Tibial nerve (tissue), 4 donors: ENCODE measurements at regions not wholly inside any gene's neighbourhood (a gene's known extent, or its start where the extent isn't known, plus 50 kb on each side); places are given as distances from the start of the nearest gene placed in this dataset.

Experiments
- DNase-seq, 2 donors: peaks; one replicate each; pipeline ENCODE4 v3.0.0-alpha.2; 2019; ENCODE audit warnings: low spot score in 2 of 2
- H3K27ac ChIP-seq, 4 donors: fragments of 200-600 bp; sonication (generic) in 3 of 4; one replicate each; pipeline ENCODE4 v1.5.1; 2017 to 2019; ENCODE audit warnings: mild to moderate bottlenecking in 1 of 4
- H3K27me3 ChIP-seq, 2 donors: fragments of 200-600 bp; sonication (generic) in 1 of 2; one replicate each; pipeline versions ENCODE4 v1.5.1 to v1.6.0; 2017 to 2019
- H3K36me3 ChIP-seq, 3 donors: fragments of 200-600 bp; sonication (generic); one replicate each; pipeline ENCODE4 v1.5.1; 2018 to 2019
- H3K4me1 ChIP-seq, 4 donors: fragments of 200-600 bp; sonication (generic) in 3 of 4; one replicate each; pipeline ENCODE4 v1.5.1; 2017 to 2019
- H3K4me3 ChIP-seq, 4 donors: fragments of 200-600 bp; sonication (generic) in 3 of 4; one replicate each; pipeline ENCODE4 v1.5.1; 2017 to 2019; ENCODE audit warnings: mild to moderate bottlenecking in 1 of 4, moderate library complexity in 1 of 4
- H3K9me3 ChIP-seq, 4 donors: fragments of 200-600 bp; sonication (generic) in 3 of 4; one replicate each; pipeline ENCODE4 v1.5.1; 2017 to 2019
- EP300 ChIP-seq, 2 donors: sonication (generic); formaldehyde crosslinking; IDR thresholded peaks; one replicate each; pipeline ENCODE4 v1.6.1; 2017; ENCODE audit warnings: antibody characterized with exemption in 2 of 2, mild to moderate bottlenecking in 1 of 2
- POLR2A ChIP-seq, 2 donors: fragments of 450-650 bp; IDR thresholded peaks; one replicate each; pipeline ENCODE4 v1.6.1; 2017; ENCODE audit warnings: antibody characterized with exemption in 2 of 2, mild to moderate bottlenecking in 2 of 2, moderate library complexity in 2 of 2
- WGBS, 2 donors: methylation state at CpG; one replicate each; pipeline ENCODE4 v1.1.5; 2018; 5-methylcytosine and 5-hydroxymethylcytosine counted together
- TF ChIP-seq, protein P1 (sequence below), 5 experiments: fragments of 200-600 bp in 3 of 5; fragments of 450-650 bp in 2 of 5; sonication (generic) in 3 of 5; IDR thresholded peaks; one replicate each; pipeline ENCODE4 v1.5.1; 2016 to 2019; ENCODE audit warnings: antibody characterized with exemption in 5 of 5, mild to moderate bottlenecking in 3 of 5, moderate library complexity in 2 of 5

DNA sequence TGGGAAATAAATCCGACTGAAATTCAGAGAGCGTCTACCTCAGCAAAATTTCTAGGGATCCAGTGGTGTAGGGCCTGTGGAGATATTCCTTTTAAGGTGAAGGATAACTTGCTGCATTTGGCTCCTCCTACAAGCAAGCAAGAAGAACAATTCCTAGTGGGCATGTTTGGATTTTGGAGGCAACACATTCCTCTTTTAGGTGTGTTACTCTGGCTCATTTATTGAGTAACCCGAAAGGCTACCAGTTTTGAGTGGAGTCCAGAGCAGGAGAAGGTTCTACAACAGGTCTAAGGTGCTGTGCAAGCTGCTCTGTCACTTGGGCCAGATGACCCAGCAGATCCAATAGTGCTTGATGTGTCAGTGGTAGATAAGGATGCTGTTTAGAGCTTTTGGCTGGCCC, 862.4 kb upstream of the CDH9 start:
- TF ChIP-seq, protein P1, sequence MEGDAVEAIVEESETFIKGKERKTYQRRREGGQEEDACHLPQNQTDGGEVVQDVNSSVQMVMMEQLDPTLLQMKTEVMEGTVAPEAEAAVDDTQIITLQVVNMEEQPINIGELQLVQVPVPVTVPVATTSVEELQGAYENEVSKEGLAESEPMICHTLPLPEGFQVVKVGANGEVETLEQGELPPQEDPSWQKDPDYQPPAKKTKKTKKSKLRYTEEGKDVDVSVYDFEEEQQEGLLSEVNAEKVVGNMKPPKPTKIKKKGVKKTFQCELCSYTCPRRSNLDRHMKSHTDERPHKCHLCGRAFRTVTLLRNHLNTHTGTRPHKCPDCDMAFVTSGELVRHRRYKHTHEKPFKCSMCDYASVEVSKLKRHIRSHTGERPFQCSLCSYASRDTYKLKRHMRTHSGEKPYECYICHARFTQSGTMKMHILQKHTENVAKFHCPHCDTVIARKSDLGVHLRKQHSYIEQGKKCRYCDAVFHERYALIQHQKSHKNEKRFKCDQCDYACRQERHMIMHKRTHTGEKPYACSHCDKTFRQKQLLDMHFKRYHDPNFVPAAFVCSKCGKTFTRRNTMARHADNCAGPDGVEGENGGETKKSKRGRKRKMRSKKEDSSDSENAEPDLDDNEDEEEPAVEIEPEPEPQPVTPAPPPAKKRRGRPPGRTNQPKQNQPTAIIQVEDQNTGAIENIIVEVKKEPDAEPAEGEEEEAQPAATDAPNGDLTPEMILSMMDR (IDR thresholded peaks at IDR 0.05), result no peak
- TF ChIP-seq POLR2A (IDR thresholded peaks at IDR 0.05), result no peak
- no peak for TF ChIP-seq EP300 (IDR thresholded peaks at IDR 0.05)
- Histone ChIP-seq H3K4me3 (no peak overlapping the region), H3K27me3 (no peaks in the 10 kb centered on the region), H3K9me3 (no peaks in the 10 kb centered on the region), H3K4me1 (no peaks in the 10 kb centered on the region), H3K27ac (no peak overlapping the region), H3K36me3 (no peaks in the 10 kb centered on the region)
- no peak for DNase-seq
- WGBS, 2 donors, result 90 to 93% methylated on average over 3 of the region's 3 CpGs

DNA sequence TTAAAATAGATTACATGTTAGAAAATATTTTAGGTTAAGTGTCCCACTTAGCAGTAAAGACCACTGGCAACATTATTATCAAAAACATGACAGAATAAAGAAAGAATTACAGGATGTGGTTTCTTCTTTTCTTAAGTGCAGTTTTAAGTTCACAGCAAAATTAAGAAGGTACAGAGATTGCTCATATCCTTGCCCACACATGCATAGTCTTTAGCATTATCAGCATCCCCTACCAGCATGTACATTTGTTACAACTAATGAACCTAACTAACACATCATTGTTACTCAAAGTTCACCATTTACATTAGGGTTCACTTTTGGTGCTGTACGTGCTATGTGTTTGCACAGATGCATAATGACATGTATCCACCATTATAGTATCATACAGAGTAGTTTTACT, 837.7 kb upstream of the CDH9 start:
- H3K4me3 ChIP-seq, result no peak overlapping the region
- WGBS, 2 donors, result 82 to 87% methylated on average over 1 of the region's 1 CpG

DNA sequence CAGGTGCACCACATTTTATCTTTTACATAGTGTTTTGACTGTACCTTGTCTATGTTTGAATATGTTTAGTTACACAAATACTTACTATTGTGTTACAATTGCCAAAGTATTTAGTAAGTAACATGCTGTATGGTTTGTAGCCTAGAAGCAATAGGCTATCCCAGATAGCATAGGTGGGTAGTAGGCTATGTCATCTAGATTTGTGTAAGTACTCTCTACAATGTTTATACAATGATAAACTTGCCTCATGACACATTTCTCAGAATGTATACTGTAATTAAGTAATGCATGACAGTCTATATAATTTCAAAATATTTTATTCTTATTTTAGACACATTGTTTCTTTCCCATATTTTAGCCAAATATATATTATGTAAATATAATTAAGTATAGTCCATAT, 836.8 kb upstream of the CDH9 start:
- Histone ChIP-seq H3K36me3 (no peaks in the 10 kb centered on the region), H3K4me3 (no peak overlapping the region), H3K27ac (no peak overlapping the region), H3K9me3 (peaks cover 0 to 20% (median 0%) of the 10 kb centered on the region in 4 donors), H3K4me1 (no peaks in the 10 kb centered on the region), H3K27me3 (no peaks in the 10 kb centered on the region)
- TF ChIP-seq, protein P1 (IDR thresholded peaks at IDR 0.05), result no peak
- TF ChIP-seq EP300 (IDR thresholded peaks at IDR 0.05), result no peak
- TF ChIP-seq POLR2A (IDR thresholded peaks at IDR 0.05), result no peak
- no peak for DNase-seq

More for the DNA sequence above, 837.7 kb upstream of the CDH9 start:
- H3K4me1 ChIP-seq, result no peaks in the 10 kb centered on the region
- no peaks in the 10 kb centered on the region for H3K36me3 ChIP-seq
- no peak overlapping the region for H3K27ac ChIP-seq
- peaks cover 0 to 17% (median 0%) of the 10 kb centered on the region in 4 donors for H3K9me3 ChIP-seq
- TF ChIP-seq POLR2A (IDR thresholded peaks at IDR 0.05) (no peak), EP300 (IDR thresholded peaks at IDR 0.05) (no peak)
- TF ChIP-seq, protein P1 (IDR thresholded peaks at IDR 0.05), result no peak
- H3K27me3 ChIP-seq, result no peaks in the 10 kb centered on the region
- no peak for DNase-seq

- 92 to 95% methylated on average over 2 of the region's 2 CpGs for WGBS, 2 donors
Measured at GRCh38 chr5:27868292-27868691, 829.9 kb upstream of the CDH9 start.

GRCh38 chr5:27855491-27855890, 817.1 kb upstream of the CDH9 start:
- Histone ChIP-seq H3K9me3 (no peaks in the 10 kb centered on the region), H3K27me3 (no peaks in the 10 kb centered on the region), H3K4me1 (no peaks in the 10 kb centered on the region), H3K36me3 (no peaks in the 10 kb centered on the region), H3K27ac (no peak overlapping the region), H3K4me3 (no peak overlapping the region)
- WGBS, 2 donors, result 27% methylated on average over 1 of the region's 1 CpG
- TF ChIP-seq, protein P1 (IDR thresholded peaks at IDR 0.05), result no peak
- DNase-seq, result no peak

More at GRCh38 chr5:27868292-27868691, 829.9 kb upstream of the CDH9 start:
- Histone ChIP-seq H3K36me3 (no peaks in the 10 kb centered on the region), H3K27ac (no peak overlapping the region), H3K27me3 (no peaks in the 10 kb centered on the region), H3K9me3 (peaks cover 0 to 8% (median 0%) of the 10 kb centered on the region in 4 donors), H3K4me1 (no peaks in the 10 kb centered on the region), H3K4me3 (no peak overlapping the region)
- TF ChIP-seq, protein P1 (IDR thresholded peaks at IDR 0.05), result no peak
- no peak for TF ChIP-seq POLR2A (IDR thresholded peaks at IDR 0.05)
- TF ChIP-seq EP300 (IDR thresholded peaks at IDR 0.05), result no peak
- DNase-seq, result no peak
